H1 (cell line): ENCODE measurements at regions not wholly inside any gene's neighbourhood (a gene's known extent, or its start where the extent isn't known, plus 50 kb on each side); places are given as distances from the start of the nearest gene placed in this dataset.

ENCODE experiments used
- CTCF ChIA-PET: fragments of 300-600 bp; sonication (Branson Sonifier 250); formaldehyde crosslinking; loops from one replicate; lab custom pipeline; 2021; ENCODE audit not compliant: partially characterized antibody; lab: Charles Lee
- POLR2A ChIA-PET: fragments of 300-600 bp; sonication (Branson Sonifier 250); formaldehyde crosslinking; loops from one replicate; lab custom pipeline; 2021; ENCODE audit warnings: inconsistent platforms; ENCODE audit not compliant: partially characterized antibody; lab: Charles Lee
- DNase-seq, 2 experiments: peaks; one replicate each; pipeline versions ENCODE4 v3.0.0 to v3.0.0-alpha.2; 2010 to 2022; ENCODE audit warnings: low spot score in 2 of 2, low read depth in 1 of 2, mixed read lengths in 1 of 2
- FAIRE-seq: peaks from 2 replicates; lab custom pipeline; 2011; peaks lifted over from hg19 to GRCh38; lab: Jason Lieb, UNC
- H2AFZ ChIP-seq: 2 replicates; pipeline ENCODE4 v1.8.1; 2012; ENCODE audit warnings: low read length, inconsistent platforms
- H2AK5ac ChIP-seq: 2 replicates; pipeline ENCODE4 v1.6.1; 2013; ENCODE audit warnings: low read depth, low read length
- H2BK120ac ChIP-seq: replicated peaks from 2 replicates; pipeline ENCODE3; 2013; ENCODE audit warnings: low read depth, low read length, inconsistent platforms
- H2BK12ac ChIP-seq: 2 replicates; pipeline ENCODE4 v1.6.1; 2013; ENCODE audit warnings: low read depth, low read length
- H2BK15ac ChIP-seq: 2 replicates; pipeline ENCODE4 v1.6.1; 2013; ENCODE audit warnings: low read length
- H2BK20ac ChIP-seq: 2 replicates; pipeline ENCODE4 v1.6.1; 2013; ENCODE audit warnings: low read length
- H2BK5ac ChIP-seq: 2 replicates; pipeline ENCODE4 v1.6.1; 2013; ENCODE audit warnings: low read depth, low read length
- H3K14ac ChIP-seq: 2 replicates; pipeline ENCODE4 v1.6.1; 2013; ENCODE audit warnings: inconsistent platforms; ENCODE audit not compliant: insufficient read length
- H3K18ac ChIP-seq: 2 replicates; pipeline ENCODE4 v1.6.1; 2013; ENCODE audit warnings: low read length; ENCODE audit errors: extremely low read depth
- H3K23ac ChIP-seq: 2 replicates; pipeline ENCODE4 v1.6.1; 2013; ENCODE audit warnings: inconsistent platforms; ENCODE audit not compliant: insufficient read length
- H3K23me2 ChIP-seq: 2 replicates; pipeline ENCODE4 v1.6.1; 2013; ENCODE audit warnings: low read depth, low read length
- H3K27ac ChIP-seq: 2 replicates; pipeline ENCODE4 v1.6.1; 2011; ENCODE audit warnings: low read depth, low read length, inconsistent platforms
- H3K27me3 ChIP-seq, 4 experiments: replicated peaks in 1 of 4; 1 replicate in 1 of 4; 2 replicates in 3 of 4; pipeline versions ENCODE4 v1.6.1 to v1.8.1; 2011 to 2013; ENCODE audit warnings: low read length in 3 of 4, mild to moderate bottlenecking in 3 of 4, inconsistent platforms in 2 of 4, mixed read lengths in 2 of 4, moderate library complexity in 1 of 4; ENCODE audit not compliant: control insufficient read depth in 3 of 4, insufficient read depth in 3 of 4; ENCODE audit errors: extremely low read depth in 1 of 4
- H3K36me3 ChIP-seq, 4 experiments: 2 replicates each; pipeline versions ENCODE4 v1.6.1 to v1.8.1; 2011 to 2013; ENCODE audit warnings: mild to moderate bottlenecking in 4 of 4, low read length in 3 of 4, moderate library complexity in 2 of 4, control low read depth in 1 of 4, inconsistent platforms in 1 of 4; ENCODE audit not compliant: insufficient read depth in 4 of 4, control insufficient read depth in 2 of 4
- H3K4ac ChIP-seq: replicated peaks from 2 replicates; pipeline ENCODE3; 2013; ENCODE audit warnings: low read length, low read depth, mixed read lengths, inconsistent platforms; ENCODE audit not compliant: insufficient read length
- H3K4me1 ChIP-seq, 4 experiments: replicated peaks in 1 of 4; 1 replicate in 1 of 4; 2 replicates in 3 of 4; pipeline versions ENCODE4 v1.6.1 to v1.8.1; 2011 to 2013; ENCODE audit warnings: low read length in 3 of 4, inconsistent platforms in 2 of 4, mixed read lengths in 1 of 4; ENCODE audit not compliant: insufficient read depth in 4 of 4, control insufficient read depth in 3 of 4
- H3K4me2 ChIP-seq, 2 experiments: 2 replicates each; pipeline versions ENCODE4 v1.6.1 to v1.8.1; 2011 to 2013; ENCODE audit warnings: low read depth in 2 of 2, low read length in 2 of 2, control low read depth in 1 of 2, inconsistent platforms in 1 of 2, mild to moderate bottlenecking in 1 of 2; ENCODE audit not compliant: insufficient read depth in 1 of 2
- H3K4me3 ChIP-seq, 4 experiments: fragments of 200-600, 300-600 bp in 1 of 4; sonication (generic), shearing (Covaris generic), sonication (Bioruptor Twin) in 1 of 4; 2 replicates each; pipeline versions ENCODE4 v1.5.1 to v1.8.1; 2011 to 2016; ENCODE audit warnings: low read length in 4 of 4, low read depth in 3 of 4, control low read depth in 2 of 4, inconsistent platforms in 2 of 4, mild to moderate bottlenecking in 2 of 4, mixed read lengths in 1 of 4, moderate library complexity in 1 of 4; ENCODE audit not compliant: insufficient read depth in 2 of 4; ENCODE audit errors: extremely low read depth in 1 of 4
- H3K56ac ChIP-seq: replicated peaks from 2 replicates; pipeline ENCODE3; 2013; ENCODE audit warnings: low read depth, mild to moderate bottlenecking, mixed read lengths, low read length, inconsistent platforms; ENCODE audit not compliant: insufficient read length
- H3K79me1 ChIP-seq: 2 replicates; pipeline ENCODE4 v1.6.1; 2013; ENCODE audit warnings: low read depth, low read length, control low read depth
- H3K79me2 ChIP-seq, 2 experiments: 2 replicates each; pipeline versions ENCODE4 v1.6.1 to v1.8.1; 2012 to 2013; ENCODE audit warnings: low read length in 2 of 2, mild to moderate bottlenecking in 2 of 2, inconsistent platforms in 1 of 2; ENCODE audit not compliant: insufficient read depth in 2 of 2, control insufficient read depth in 1 of 2
- H3K9ac ChIP-seq, 4 experiments: replicated peaks in 1 of 4; 1 replicate in 1 of 4; 2 replicates in 3 of 4; pipeline versions ENCODE4 v1.6.1 to v1.8.1; 2011 to 2013; ENCODE audit warnings: low read depth in 3 of 4, low read length in 3 of 4, control low read depth in 2 of 4, mild to moderate bottlenecking in 2 of 4, moderate library complexity in 2 of 4, inconsistent platforms in 1 of 4; ENCODE audit errors: extremely low read depth in 1 of 4
- H3K9me3 ChIP-seq, 2 experiments: 2 replicates each; pipeline versions ENCODE4 v1.6.1 to v1.8.1; 2012 to 2013; ENCODE audit warnings: mild to moderate bottlenecking in 2 of 2, moderate library complexity in 2 of 2, control low read depth in 1 of 2, inconsistent platforms in 1 of 2, low read depth in 1 of 2, low read length in 1 of 2, mixed read lengths in 1 of 2; ENCODE audit not compliant: insufficient read depth in 2 of 2
- H4K20me1 ChIP-seq, 2 experiments: replicated peaks in 1 of 2; 2 replicates each; pipeline versions ENCODE3 to v1.8.1; 2011 to 2013; ENCODE audit warnings: inconsistent platforms in 2 of 2, low read length in 2 of 2, mild to moderate bottlenecking in 1 of 2; ENCODE audit not compliant: insufficient read depth in 2 of 2, control insufficient read depth in 1 of 2
- H4K5ac ChIP-seq: 2 replicates; pipeline ENCODE4 v1.6.1; 2013; ENCODE audit warnings: low read length, low read depth, mixed read lengths, inconsistent platforms; ENCODE audit not compliant: insufficient read length
- H4K8ac ChIP-seq: 2 replicates; pipeline ENCODE4 v1.8.0; 2013; ENCODE audit warnings: mild to moderate bottlenecking, moderate library complexity, low read length, inconsistent platforms; ENCODE audit not compliant: insufficient read depth; ENCODE audit errors: extremely low read depth
- H4K91ac ChIP-seq: replicated peaks from 2 replicates; pipeline ENCODE3; 2013; ENCODE audit warnings: low read length, mixed read lengths, inconsistent platforms; ENCODE audit not compliant: insufficient read length
- CEBPB ChIP-seq: IDR thresholded peaks from 2 replicates; pipeline ENCODE4 v1.6.1; 2012; ENCODE audit warnings: low read depth, low read length
- EP300 ChIP-seq, 2 experiments: IDR thresholded peaks; 1 replicate in 1 of 2; 2 replicates in 1 of 2; pipeline ENCODE4 v1.6.1; 2011 to 2012; ENCODE audit warnings: low read depth in 2 of 2, low read length in 2 of 2, mild to moderate bottlenecking in 2 of 2, borderline replicate concordance in 1 of 2, inconsistent platforms in 1 of 2, moderate library complexity in 1 of 2
- GABPA ChIP-seq: IDR thresholded peaks from 2 replicates; pipeline ENCODE4 v1.6.1; 2011; ENCODE audit warnings: mild to moderate bottlenecking, low read length, moderate library complexity, borderline replicate concordance; ENCODE audit not compliant: insufficient read depth
- JUN ChIP-seq: IDR thresholded peaks from 2 replicates; pipeline ENCODE4 v1.6.1; 2011; ENCODE audit warnings: low read depth, mild to moderate bottlenecking, improper control_type of control experiment, low read length
- JUND ChIP-seq: IDR thresholded peaks from 2 replicates; pipeline ENCODE4 v1.6.1; 2011; ENCODE audit warnings: mild to moderate bottlenecking, improper control_type of control experiment, low read length
- KDM4A ChIP-seq: IDR thresholded peaks from one replicate; pipeline ENCODE4 v1.7.1; 2012; ENCODE audit warnings: low read depth, mild to moderate bottlenecking, moderate library complexity, low read length, inconsistent platforms; ENCODE audit not compliant: severe bottlenecking
- KDM5A ChIP-seq: fragments of 200-600 bp; IDR thresholded peaks from 2 replicates; pipeline ENCODE4 v1.7.1; 2012; ENCODE audit warnings: mild to moderate bottlenecking, low read length, inconsistent platforms, mixed read lengths
- NANOG ChIP-seq: IDR thresholded peaks from 2 replicates; pipeline ENCODE4 v1.6.1; 2011; ENCODE audit warnings: low read length, low read depth, mild to moderate bottlenecking, inconsistent platforms; ENCODE audit not compliant: insufficient read depth, poor library complexity, severe bottlenecking
- SP1 ChIP-seq: IDR thresholded peaks from 2 replicates; pipeline ENCODE4 v1.6.1; 2011; ENCODE audit warnings: low read depth, low read length
- TEAD4 ChIP-seq: IDR thresholded peaks from 2 replicates; pipeline ENCODE4 v1.6.1; 2012; ENCODE audit warnings: low read depth, low read length, inconsistent platforms, mixed read lengths
- WGBS, 2 experiments: shearing (Covaris generic) in 1 of 2; methylation state at CpG; one replicate each; pipeline versions ENCODE4 v1.1.6 to v1.1.7; 2013 to 2015; ENCODE audit warnings: low lambda C conversion rate in 2 of 2, mixed read lengths in 2 of 2, inconsistent platforms in 1 of 2, low coverage in 1 of 2, missing lambda C conversion rate in 1 of 2; ENCODE audit not compliant: insufficient replicate concordance in 2 of 2, insufficient coverage in 1 of 2, insufficient read length in 1 of 2; ENCODE audit errors: extremely low coverage in 1 of 2, missing lambda C conversion rate in 1 of 2; 5-methylcytosine and 5-hydroxymethylcytosine counted together
- TF ChIP-seq, protein P1 (sequence below): IDR thresholded peaks from 2 replicates; pipeline ENCODE4 v1.6.1; 2012; ENCODE audit warnings: inconsistent platforms

DNA sequence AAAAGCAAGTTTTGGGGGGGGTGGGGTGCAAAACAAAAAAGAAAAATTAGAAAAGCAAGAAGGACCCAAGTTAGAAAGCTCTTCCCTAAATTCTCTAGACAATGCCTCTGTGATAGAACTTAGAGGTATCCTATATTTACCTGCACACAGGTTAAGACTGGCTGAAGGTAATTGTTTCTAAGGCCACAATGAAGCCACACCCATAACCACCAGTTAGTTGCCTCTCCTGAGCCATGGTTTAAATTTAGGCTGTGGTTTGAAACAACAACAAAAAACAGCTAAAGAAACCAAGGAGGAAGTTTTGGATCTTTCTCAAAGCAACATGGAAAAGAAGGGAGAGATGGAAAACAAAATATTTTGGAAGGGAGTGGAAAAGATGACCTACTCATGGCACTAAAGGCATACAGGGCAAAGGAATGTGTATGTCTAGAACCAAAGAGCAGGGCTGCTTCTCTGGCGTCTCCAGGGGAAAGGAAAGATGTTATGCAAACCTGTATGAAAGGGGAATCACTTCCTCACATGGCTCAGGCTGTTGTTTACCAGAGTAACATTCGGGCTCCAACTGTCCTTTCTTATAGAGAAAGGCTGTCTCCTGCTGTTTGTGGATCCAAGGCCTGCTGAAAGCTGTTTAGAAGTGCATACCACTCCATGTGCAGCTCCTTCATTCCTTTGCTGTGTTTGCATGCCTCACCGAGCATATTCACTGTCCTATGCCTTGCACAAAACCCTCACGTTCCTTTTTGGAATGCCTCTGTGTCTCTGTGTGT, 408.9 kb upstream of the MPDZ start:
- 22% methylated on average over 4 of the region's 4 CpGs; no CpG with 5 or more reads in 1 of the 2 experiments for WGBS, 2 experiments
- H3K27ac ChIP-seq: peak overlapping the region; percentile 67
- CTCF ChIA-PET: interaction anchor here (0.5 to 3.6 kb wide), 18 partner anchors 10 to 960 kb away, joined by 3 to 23 read pairs (median 3); no protein-coding TSS in a partner anchor
- H3K23ac ChIP-seq: no peak overlapping the region
- H3K79me2 ChIP-seq: no peaks in the 10 kb centered on the region
- DNase-seq: peak in 1 of 2 experiments; percentile 49
- FAIRE-seq: peak; percentile 92
- no peak overlapping the region for H2BK120ac ChIP-seq
- H2BK12ac ChIP-seq: peak overlapping the region; percentile 93; the same call in 1 of the 2 replicates
- no peaks in the 10 kb centered on the region for H3K79me1 ChIP-seq
- peaks cover 0 to 7% (median 4%) of the 10 kb centered on the region in 4 experiments; a peak in 3 of 7 replicates for H3K4me1 ChIP-seq
- no peak overlapping the region for H4K91ac ChIP-seq
- peak overlapping the region; percentile 9 for H2AFZ ChIP-seq
- H3K9me3 ChIP-seq: peaks cover 11 to 18% of the 10 kb centered on the region in 2 experiments; a peak in 2 of 4 replicates
- peak overlapping the region; percentile 32 to 42; a peak in 3 of 4 replicates for H3K4me2 ChIP-seq
- no peak overlapping the region for H4K8ac ChIP-seq
- peak overlapping the region; percentile 68 for H3K18ac ChIP-seq
- H2BK15ac ChIP-seq: no peak overlapping the region; the same call in 1 of the 2 replicates
- H3K23me2 ChIP-seq: no peaks in the 10 kb centered on the region
- no peaks in the 10 kb centered on the region for H3K27me3 ChIP-seq
- POLR2A ChIA-PET: interaction anchor here (0.6 kb wide), 1 partner anchor 683 kb away, joined by 3 read pairs; no protein-coding TSS in a partner anchor
- no peak overlapping the region for H3K4ac ChIP-seq
- no peak overlapping the region for H3K56ac ChIP-seq
- no peak overlapping the region for H4K5ac ChIP-seq
- no peaks in the 10 kb centered on the region for H4K20me1 ChIP-seq
- no peak overlapping the region; the same call in 1 of the 2 replicates for H2AK5ac ChIP-seq
- H2BK5ac ChIP-seq: peak overlapping the region; percentile 94
- H2BK20ac ChIP-seq: peak overlapping the region; percentile 76; the same call in 1 of the 2 replicates
- H3K36me3 ChIP-seq: peaks cover 0 to 5% (median 0%) of the 10 kb centered on the region in 4 experiments; a peak in 2 of 8 replicates
- H3K14ac ChIP-seq: no peak overlapping the region
- H3K4me3 ChIP-seq: 0 out of 8 replicates have a peak overlapping the region, but pooled peaks of 1 of the 4 experiments have one; percentile 16
- no peak overlapping the region for H3K9ac ChIP-seq
- TF ChIP-seq KDM5A: no peak
- peak in 1 of 2 experiments; percentile 25; a peak in 1 of 3 replicates for TF ChIP-seq EP300 (IDR thresholded peaks at IDR 0.05; ENCODE audit: borderline replicate concordance in 1 of 2, low read depth in 2 of 2, low read length in 2 of 2)
- TF ChIP-seq NANOG: peak; percentile 28
- TF ChIP-seq TEAD4: peak; percentile 81
- TF ChIP-seq CEBPB: peak; percentile 58; the same call in 1 of the 2 replicates
- TF ChIP-seq, protein P1, sequence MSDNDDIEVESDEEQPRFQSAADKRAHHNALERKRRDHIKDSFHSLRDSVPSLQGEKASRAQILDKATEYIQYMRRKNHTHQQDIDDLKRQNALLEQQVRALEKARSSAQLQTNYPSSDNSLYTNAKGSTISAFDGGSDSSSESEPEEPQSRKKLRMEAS: peak; percentile 59; the same call in 1 of the 2 replicates
- TF ChIP-seq GABPA: no peak
- peak; percentile 22 for TF ChIP-seq KDM4A
- peak; percentile 46; the same call in 1 of the 2 replicates for TF ChIP-seq JUND
- no peak for TF ChIP-seq JUN
- peak; percentile 59; the same call in 1 of the 2 replicates for TF ChIP-seq SP1
